ENCODE measurements at regions not wholly inside any gene's neighbourhood (a gene's known extent, or its start where the extent isn't known, plus 50 kb on each side); places are given as distances from the start of the nearest gene placed in this dataset.

- TF ChIP-seq CTCF (IDR thresholded peaks at IDR 0.05; ENCODE audit: low read depth, low read length, missing input control): no peak
- TF ChIP-seq SP1 (IDR thresholded peaks at IDR 0.05): no peak
- no peak for TF ChIP-seq ATF3 (IDR thresholded peaks at IDR 0.05)
- TF ChIP-seq YY1 (IDR thresholded peaks at IDR 0.05): no peak
- TF ChIP-seq HNF4A (conservative IDR thresholded peaks at IDR 0.05): no peak
- no peak for TF ChIP-seq RAD21 (IDR thresholded peaks at IDR 0.05)
- no peak for TF ChIP-seq GABPA (IDR thresholded peaks at IDR 0.05 in 1 of 2, conservative IDR thresholded peaks at IDR 0.05 in 1 of 2)
- TF ChIP-seq REST (IDR thresholded peaks at IDR 0.05): no peak
- TF ChIP-seq ZBTB33 (IDR thresholded peaks at IDR 0.05): no peak
- TF ChIP-seq TAF1 (conservative IDR thresholded peaks at IDR 0.05): no peak
Measured at GRCh38 chr6:135673501-135674309, 176.2 kb upstream of the AHI1 start.
